GM21447 (cell line): ENCODE measurements at regions not wholly inside any gene's neighbourhood (a gene's known extent, or its start where the extent isn't known, plus 50 kb on each side); places are given as distances from the start of the nearest gene placed in this dataset.

Source experiments
- ATAC-seq: cut with Tn5 transposase; IDR thresholded peaks from one replicate; pipeline ENCODE4 v1.9.1; 2021; ENCODE audit not compliant: unreplicated experiment

DNA sequence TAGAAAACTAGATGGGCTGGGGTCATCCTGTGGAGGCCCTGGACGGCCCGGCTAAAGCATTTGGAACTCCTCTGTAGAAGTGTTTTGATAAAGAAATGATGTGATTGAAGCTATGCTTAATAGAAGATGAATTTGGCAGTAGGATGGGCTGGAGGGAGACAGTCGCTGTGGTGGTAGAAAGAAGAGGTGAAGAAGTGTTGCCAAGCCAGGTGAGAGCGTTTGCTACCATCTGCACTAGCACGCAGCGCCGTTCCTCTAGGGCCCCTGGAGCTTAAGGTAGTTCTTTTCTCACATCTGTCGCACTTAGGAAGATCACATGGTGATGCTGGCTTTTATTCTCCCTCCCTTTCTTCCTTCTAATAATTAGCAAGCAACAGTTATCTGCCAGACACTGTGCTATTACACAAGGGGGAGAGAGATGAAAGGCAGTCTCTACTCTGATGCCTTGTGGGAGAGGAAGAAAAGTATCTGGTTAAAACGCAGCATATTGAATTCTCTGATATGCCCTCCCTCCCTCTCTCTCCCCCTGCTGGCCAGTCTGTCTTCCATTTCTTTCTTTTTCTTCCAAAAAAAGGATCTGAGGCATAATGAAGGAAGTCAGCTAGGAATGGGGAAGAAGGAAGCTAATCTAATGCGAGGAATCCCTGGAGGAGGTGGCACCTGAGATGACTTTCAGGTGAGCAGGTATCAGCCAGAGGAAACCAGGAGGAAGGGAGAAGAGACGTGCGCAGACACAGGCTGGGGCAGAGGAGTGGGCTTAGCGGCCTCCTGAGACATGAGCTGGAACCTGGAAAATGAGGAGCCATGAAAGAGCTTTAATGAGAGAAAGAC, 162.3 kb upstream of the KLF14 start:
- no peak for ATAC-seq

GRCh38 chr7:130896898-130897514, 163.0 kb upstream of the KLF14 start:
- no peak for ATAC-seq

GRCh38 chr7:130897515-130898419, 163.8 kb upstream of the KLF14 start:
- no peak for ATAC-seq

DNA sequence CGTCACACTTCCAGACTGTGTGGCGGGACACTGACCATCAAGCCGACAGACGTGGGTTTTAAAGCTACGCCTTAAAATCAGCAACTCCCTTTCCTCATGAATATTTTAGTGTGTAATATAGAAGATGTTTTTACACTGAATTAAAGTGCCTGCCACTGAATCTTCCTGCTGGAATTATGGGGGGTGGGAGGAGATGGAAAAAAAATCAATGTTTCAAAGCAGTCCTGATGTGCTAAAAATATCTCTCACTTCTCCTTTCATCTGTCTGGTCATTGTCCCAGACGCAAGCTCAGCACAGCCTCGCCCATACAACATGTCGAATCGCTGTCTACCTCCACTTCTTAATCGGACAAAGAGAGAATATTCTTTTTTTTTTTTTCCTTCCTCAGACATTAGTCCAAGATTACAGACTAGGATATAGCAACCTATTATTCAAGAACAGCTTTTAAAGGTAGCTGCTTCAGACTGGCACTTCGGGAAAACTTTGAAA, 165.1 kb upstream of the KLF14 start:
- ATAC-seq, result no peak

GRCh38 chr7:130899638-130900401, 165.8 kb upstream of the KLF14 start:
- no peak for ATAC-seq

DNA sequence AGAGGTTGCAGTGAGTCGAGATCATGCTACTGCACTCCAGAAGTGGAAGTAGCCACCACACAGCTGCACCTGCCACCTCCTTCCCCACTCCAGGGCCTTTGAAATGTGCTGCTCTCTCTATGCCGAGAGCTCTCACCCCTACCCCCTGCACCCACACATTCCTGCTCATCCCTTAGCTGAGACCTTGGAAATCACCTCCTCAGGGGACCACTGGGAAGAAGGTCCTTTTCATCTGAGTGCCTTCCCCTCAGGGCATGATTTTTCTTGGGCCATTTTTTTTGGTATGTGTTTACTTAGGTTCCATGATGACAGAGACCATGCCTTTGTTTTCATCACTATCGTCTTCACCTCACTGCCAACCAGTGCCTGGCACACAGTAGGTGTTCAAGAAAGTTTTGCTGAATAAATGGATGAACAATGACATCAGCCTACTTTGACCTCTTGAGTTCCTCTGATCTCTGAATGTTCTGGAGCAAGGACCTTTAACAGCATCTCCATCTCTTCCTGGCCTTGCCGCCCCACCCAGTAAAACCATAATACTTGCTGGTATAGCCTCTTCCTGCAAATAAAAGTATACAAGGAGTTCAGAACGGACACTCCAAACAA, 166.6 kb upstream of the KLF14 start:
- no peak for ATAC-seq

GRCh38 chr7:130901209-130901783, 167.3 kb upstream of the KLF14 start:
- ATAC-seq, result no peak

GRCh38 chr7:130902755-130903357, 168.8 kb upstream of the KLF14 start:
- no peak for ATAC-seq

DNA sequence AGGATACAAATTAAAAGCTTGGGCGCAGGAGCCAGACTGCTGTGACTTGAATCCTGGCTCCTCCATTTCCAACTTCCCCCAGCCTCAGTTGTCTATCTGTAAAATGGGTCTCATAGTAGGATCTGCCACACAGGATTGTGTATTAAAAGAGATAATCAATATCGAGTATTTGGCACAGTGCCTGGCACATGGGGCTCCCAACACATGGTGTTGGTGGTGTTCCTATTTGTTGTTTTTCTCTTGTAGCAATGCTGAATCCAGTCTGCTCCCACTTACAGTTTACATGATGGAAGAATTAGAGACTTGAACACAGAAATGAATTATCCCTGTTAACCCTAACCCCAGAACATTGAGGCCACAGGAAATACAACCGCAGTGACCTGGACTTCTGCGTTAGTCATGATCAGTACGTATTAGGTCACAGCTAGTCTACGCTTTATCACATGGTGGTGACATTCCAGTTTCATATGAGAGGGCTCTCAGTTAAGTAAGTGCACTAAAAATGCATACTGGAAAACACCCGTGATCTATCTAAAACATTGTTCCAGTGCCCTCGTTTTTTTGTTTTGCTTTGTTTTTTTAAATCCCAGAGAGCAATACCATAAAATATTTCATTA, 169.5 kb upstream of the KLF14 start:
- ATAC-seq, result no peak

DNA sequence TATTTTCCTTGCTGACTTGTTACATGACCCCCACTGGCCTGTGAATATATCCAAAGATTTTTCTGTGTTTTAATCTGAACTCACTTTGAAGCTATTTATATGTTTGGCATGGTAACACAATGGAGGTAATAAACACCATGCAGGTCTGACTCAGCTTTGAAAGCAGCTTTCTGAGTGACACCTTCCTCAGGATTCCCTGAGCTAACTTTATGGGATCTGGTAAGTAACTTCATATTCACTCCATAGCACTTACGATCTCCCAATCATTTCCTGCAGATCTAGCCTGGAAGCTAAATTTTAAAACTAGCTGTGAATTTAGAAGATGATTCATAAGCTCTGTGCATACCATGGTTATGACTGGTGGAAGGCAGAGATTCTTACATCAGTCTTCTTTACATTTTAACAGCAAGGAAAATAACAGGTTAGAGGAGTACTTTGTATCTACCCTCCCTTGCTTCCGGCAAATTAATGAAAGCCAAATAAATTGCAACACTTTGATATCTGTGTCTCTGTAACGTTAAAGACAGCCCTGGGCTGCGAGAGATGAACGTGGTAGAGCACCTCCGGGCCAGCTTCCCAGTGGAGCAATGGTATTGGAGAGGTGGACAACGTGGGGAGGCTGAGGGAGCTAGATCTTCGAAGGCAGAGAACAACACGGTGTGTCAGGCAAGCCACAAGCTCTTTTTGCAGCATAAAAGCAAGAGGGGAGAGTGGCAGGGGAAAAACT, 170.2 kb upstream of the KLF14 start:
- ATAC-seq, result no peak

DNA sequence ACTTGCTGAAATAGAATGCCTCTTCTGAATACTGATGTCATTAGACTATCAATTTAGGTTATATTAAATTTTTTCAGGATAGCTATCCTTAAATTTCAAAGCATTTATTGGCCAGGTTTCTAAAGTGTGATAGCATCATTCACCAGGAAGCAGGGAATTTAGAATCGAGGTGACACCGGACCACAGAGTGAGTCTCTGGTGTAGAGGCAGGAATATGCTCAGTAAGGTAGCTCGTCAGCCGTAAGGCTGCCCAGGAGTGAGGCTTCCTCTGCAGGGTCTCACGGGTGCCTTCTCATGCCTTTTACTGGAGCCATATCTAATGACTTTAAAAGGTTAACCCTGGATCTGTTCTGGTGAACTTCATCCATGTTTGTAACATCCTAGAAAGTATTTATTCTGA, 170.8 kb upstream of the KLF14 start:
- no peak for ATAC-seq

DNA sequence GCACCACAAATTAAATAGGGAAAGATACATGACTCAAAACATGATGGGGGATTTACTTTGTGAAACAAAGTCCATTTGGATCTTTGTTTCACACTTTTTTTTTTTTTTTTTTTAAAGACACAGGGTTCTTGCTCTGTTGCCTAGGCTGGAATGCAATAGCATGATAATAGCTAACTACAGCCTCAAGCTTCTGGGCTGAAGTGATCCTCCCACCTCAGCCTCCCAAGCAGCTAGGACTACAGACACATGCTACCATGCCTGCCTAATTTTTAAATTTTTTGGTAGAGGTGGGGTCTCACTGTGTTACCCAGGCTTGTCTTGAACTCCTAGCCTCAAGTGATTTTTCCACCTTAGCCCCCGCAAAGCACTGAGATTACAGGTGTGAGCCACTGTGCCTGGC, 172.6 kb upstream of the KLF14 start:
- ATAC-seq, result no peak

- ATAC-seq, result no peak
Observed at GRCh38 chr7:130907439-130907838, 173.4 kb upstream of the KLF14 start.

DNA sequence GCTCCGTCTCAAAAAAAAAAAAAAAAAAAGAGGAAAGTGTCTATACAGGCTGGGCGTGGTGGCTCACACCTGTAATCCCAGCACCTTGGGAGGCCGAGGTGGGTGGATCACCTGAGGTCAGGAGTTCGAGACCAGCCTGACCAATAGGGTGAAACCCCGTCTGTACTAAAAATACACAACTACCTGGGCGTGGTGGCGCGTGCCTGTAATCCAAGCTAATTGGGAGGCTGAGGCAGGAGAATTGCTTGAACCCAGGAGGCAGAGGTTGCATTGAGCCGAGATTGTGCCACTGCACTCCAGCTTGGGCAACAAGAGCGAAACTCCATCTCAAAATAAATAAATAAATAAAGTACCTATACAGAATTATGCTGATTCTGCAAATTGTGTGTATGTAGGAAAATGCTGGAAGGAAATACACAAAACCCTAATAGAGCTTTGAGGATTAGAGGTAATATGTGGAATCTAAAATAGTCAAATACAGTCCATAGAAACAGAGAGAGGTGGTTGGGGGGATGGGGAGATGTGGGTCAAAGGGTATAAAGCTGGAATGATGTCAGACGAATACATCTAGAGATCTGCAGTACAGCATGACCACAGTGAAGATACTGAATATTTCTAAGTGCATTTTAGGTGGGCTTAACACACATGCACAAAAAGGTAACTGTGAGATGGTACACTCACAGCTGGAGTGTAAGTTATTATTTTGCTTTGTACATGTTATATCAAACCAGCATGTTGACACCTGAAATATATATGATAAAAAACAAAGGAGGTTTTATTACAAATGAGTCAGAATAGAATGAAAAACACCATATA, 174.5 kb upstream of the KLF14 start:
- no peak for ATAC-seq

DNA sequence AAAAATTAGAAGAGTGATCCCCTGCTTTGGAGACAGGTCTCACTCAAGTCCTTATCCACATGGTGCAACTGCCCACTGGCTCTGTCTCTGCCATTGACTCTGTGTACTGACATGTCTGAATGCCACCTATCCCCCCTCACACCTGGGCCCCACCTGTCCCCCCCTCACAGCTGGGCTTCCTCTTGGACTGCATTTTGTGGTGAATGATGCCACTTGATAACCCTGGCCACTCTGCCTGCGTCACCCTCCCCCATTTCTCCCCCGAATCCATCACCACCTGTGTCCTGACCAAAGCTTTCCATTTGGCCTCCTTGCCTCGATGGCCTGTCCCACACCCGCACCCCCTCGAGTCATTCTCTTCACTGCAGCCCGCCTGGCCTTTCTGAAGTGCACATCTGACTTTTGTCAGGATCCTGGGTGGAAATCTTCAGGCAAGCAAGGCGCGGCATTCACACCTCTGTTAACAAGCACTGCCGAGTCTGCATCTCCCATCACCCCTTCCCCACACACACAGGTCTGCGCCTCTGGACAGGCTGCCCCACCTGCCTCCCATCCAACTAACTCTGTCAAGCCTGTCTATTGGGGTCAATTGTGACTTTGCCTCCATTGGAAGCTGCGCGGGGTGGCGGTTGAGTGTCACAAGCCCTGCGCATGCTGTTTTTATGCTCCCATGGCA, 175.3 kb upstream of the KLF14 start:
- no peak for ATAC-seq

DNA sequence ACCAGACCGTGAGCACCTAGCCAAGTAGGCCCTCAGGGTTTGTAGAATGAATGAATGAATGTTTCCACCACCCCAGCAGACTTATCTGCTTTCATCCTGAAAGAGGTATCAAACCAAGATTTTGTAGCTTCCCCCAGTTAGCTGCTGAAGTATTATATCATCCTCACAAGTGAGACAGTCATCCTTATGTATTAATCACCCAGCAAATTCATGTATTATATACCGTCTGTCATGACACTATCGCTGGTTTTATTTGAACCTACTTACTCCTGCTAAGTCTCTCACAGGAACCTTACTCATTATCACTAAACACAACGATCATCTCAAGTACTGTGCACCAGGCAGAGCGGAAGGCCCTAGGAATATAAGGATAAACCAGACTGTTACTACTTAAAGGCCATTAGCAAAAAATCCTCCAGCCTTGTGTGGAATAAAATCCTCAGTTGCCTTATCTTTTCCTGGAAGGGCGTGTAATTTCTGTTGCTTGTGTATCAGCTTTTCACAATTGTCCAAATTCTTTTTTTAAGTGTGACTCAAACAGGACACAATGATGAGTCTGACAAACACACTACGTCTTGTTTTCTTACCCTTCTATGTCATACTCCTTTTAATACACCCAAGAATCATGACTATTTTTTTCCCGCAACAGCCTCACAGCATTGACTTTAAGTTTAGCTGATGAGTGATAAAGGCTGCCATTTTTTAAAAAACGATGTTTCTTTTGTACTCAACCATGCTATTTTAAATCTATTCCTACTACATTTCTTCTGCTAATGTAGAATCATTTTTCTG, 176.1 kb upstream of the KLF14 start:
- no peak for ATAC-seq
